GM18861 (cell line): ENCODE measurements at regions not wholly inside any gene's neighbourhood (a gene's known extent, or its start where the extent isn't known, plus 50 kb on each side); places are given as distances from the start of the nearest gene placed in this dataset.
"Not testable (repeated sequence)": the region's sequence is repeated elsewhere in the genome, so short reads cannot be mapped to it uniquely, and the experiment has no call there.

Experiments used
- ATAC-seq: cut with Tn5 transposase; IDR thresholded peaks from one replicate; pipeline ENCODE4 v1.9.1; 2021; ENCODE audit not compliant: unreplicated experiment

GRCh38 chr5:72599519-72600370, 92.5 kb upstream of the ZNF366 start:
- no peak for ATAC-seq

GRCh38 chr5:72599065-72599433, 91.8 kb upstream of the ZNF366 start:
- no peak for ATAC-seq

GRCh38 chr5:72598401-72599064, 91.3 kb upstream of the ZNF366 start:
- ATAC-seq = no peak

- no peak for ATAC-seq
These were observed 90.3 kb upstream of the ZNF366 start for GRCh38 chr5:72597456-72597948.

GRCh38 chr5:72596956-72597355, 89.7 kb upstream of the ZNF366 start:
- ATAC-seq = no peak

GRCh38 chr5:72588640-72589039, 81.4 kb upstream of the ZNF366 start:
- no peak for ATAC-seq

- no peak for ATAC-seq
These were observed 80.6 kb upstream of the ZNF366 start for GRCh38 chr5:72587661-72588308.

- ATAC-seq = no peak
These were observed 79.7 kb upstream of the ZNF366 start for GRCh38 chr5:72586788-72587530.

GRCh38 chr5:72584466-72584865, 77.3 kb upstream of the ZNF366 start:
- peak; percentile 73 for ATAC-seq

- not testable (repeated sequence) for ATAC-seq
These were observed 72.1 kb upstream of the ZNF366 start for GRCh38 chr5:72579290-72579689.

- ATAC-seq = no peak
These were observed 65.1 kb upstream of the ZNF366 start for GRCh38 chr5:72572236-72572765.

GRCh38 chr5:72569408-72569944, 62.3 kb upstream of the ZNF366 start:
- ATAC-seq = no peak

GRCh38 chr5:72566746-72567145, 59.5 kb upstream of the ZNF366 start:
- no peak for ATAC-seq

- no peak for ATAC-seq
These were observed 58.5 kb upstream of the ZNF366 start for GRCh38 chr5:72565513-72566289.

- ATAC-seq = no peak
These were observed 55.5 kb upstream of the ZNF366 start for GRCh38 chr5:72562717-72563116.

GRCh38 chr5:72561148-72561972, 54.1 kb upstream of the ZNF366 start:
- no peak for ATAC-seq

GRCh38 chr5:72559866-72560766, 52.9 kb upstream of the ZNF366 start:
- no peak for ATAC-seq

- ATAC-seq = no peak
These were observed 51.2 kb upstream of the ZNF366 start for GRCh38 chr5:72558383-72558782.
